H1 (cell line): ENCODE measurements at regions not wholly inside any gene's neighbourhood (a gene's known extent, or its start where the extent isn't known, plus 50 kb on each side); places are given as distances from the start of the nearest gene placed in this dataset.

Experiments used
- CTCF ChIA-PET: fragments of 300-600 bp; sonication (Branson Sonifier 250); formaldehyde crosslinking; loops from one replicate; lab custom pipeline; 2021; ENCODE audit not compliant: partially characterized antibody; lab: Charles Lee
- POLR2A ChIA-PET: fragments of 300-600 bp; sonication (Branson Sonifier 250); formaldehyde crosslinking; loops from one replicate; lab custom pipeline; 2021; ENCODE audit warnings: inconsistent platforms; ENCODE audit not compliant: partially characterized antibody; lab: Charles Lee
- DNase-seq, 2 experiments: peaks; one replicate each; pipeline versions ENCODE4 v3.0.0 to v3.0.0-alpha.2; 2010 to 2022; ENCODE audit warnings: low spot score in 2 of 2, low read depth in 1 of 2, mixed read lengths in 1 of 2
- FAIRE-seq: peaks from 2 replicates; lab custom pipeline; 2011; peaks lifted over from hg19 to GRCh38; lab: Jason Lieb, UNC
- H2AFZ ChIP-seq: 2 replicates; pipeline ENCODE4 v1.8.1; 2012; ENCODE audit warnings: low read length, inconsistent platforms
- H2AK5ac ChIP-seq: 2 replicates; pipeline ENCODE4 v1.6.1; 2013; ENCODE audit warnings: low read depth, low read length
- H2BK120ac ChIP-seq: replicated peaks from 2 replicates; pipeline ENCODE3; 2013; ENCODE audit warnings: low read depth, low read length, inconsistent platforms
- H2BK12ac ChIP-seq: 2 replicates; pipeline ENCODE4 v1.6.1; 2013; ENCODE audit warnings: low read depth, low read length
- H2BK15ac ChIP-seq: 2 replicates; pipeline ENCODE4 v1.6.1; 2013; ENCODE audit warnings: low read length
- H2BK20ac ChIP-seq: 2 replicates; pipeline ENCODE4 v1.6.1; 2013; ENCODE audit warnings: low read length
- H2BK5ac ChIP-seq: 2 replicates; pipeline ENCODE4 v1.6.1; 2013; ENCODE audit warnings: low read depth, low read length
- H3K14ac ChIP-seq: 2 replicates; pipeline ENCODE4 v1.6.1; 2013; ENCODE audit warnings: inconsistent platforms; ENCODE audit not compliant: insufficient read length
- H3K18ac ChIP-seq: 2 replicates; pipeline ENCODE4 v1.6.1; 2013; ENCODE audit warnings: low read length; ENCODE audit errors: extremely low read depth
- H3K23ac ChIP-seq: 2 replicates; pipeline ENCODE4 v1.6.1; 2013; ENCODE audit warnings: inconsistent platforms; ENCODE audit not compliant: insufficient read length
- H3K23me2 ChIP-seq: 2 replicates; pipeline ENCODE4 v1.6.1; 2013; ENCODE audit warnings: low read depth, low read length
- H3K27ac ChIP-seq: 2 replicates; pipeline ENCODE4 v1.6.1; 2011; ENCODE audit warnings: low read depth, low read length, inconsistent platforms
- H3K27me3 ChIP-seq, 4 experiments: replicated peaks in 1 of 4; 1 replicate in 1 of 4; 2 replicates in 3 of 4; pipeline versions ENCODE4 v1.6.1 to v1.8.1; 2011 to 2013; ENCODE audit warnings: low read length in 3 of 4, mild to moderate bottlenecking in 3 of 4, inconsistent platforms in 2 of 4, mixed read lengths in 2 of 4, moderate library complexity in 1 of 4; ENCODE audit not compliant: control insufficient read depth in 3 of 4, insufficient read depth in 3 of 4; ENCODE audit errors: extremely low read depth in 1 of 4
- H3K36me3 ChIP-seq, 4 experiments: 2 replicates each; pipeline versions ENCODE4 v1.6.1 to v1.8.1; 2011 to 2013; ENCODE audit warnings: mild to moderate bottlenecking in 4 of 4, low read length in 3 of 4, moderate library complexity in 2 of 4, control low read depth in 1 of 4, inconsistent platforms in 1 of 4; ENCODE audit not compliant: insufficient read depth in 4 of 4, control insufficient read depth in 2 of 4
- H3K4ac ChIP-seq: replicated peaks from 2 replicates; pipeline ENCODE3; 2013; ENCODE audit warnings: low read length, low read depth, mixed read lengths, inconsistent platforms; ENCODE audit not compliant: insufficient read length
- H3K4me1 ChIP-seq, 4 experiments: replicated peaks in 1 of 4; 1 replicate in 1 of 4; 2 replicates in 3 of 4; pipeline versions ENCODE4 v1.6.1 to v1.8.1; 2011 to 2013; ENCODE audit warnings: low read length in 3 of 4, inconsistent platforms in 2 of 4, mixed read lengths in 1 of 4; ENCODE audit not compliant: insufficient read depth in 4 of 4, control insufficient read depth in 3 of 4
- H3K4me2 ChIP-seq, 2 experiments: 2 replicates each; pipeline versions ENCODE4 v1.6.1 to v1.8.1; 2011 to 2013; ENCODE audit warnings: low read depth in 2 of 2, low read length in 2 of 2, control low read depth in 1 of 2, inconsistent platforms in 1 of 2, mild to moderate bottlenecking in 1 of 2; ENCODE audit not compliant: insufficient read depth in 1 of 2
- H3K4me3 ChIP-seq, 4 experiments: fragments of 200-600, 300-600 bp in 1 of 4; sonication (generic), shearing (Covaris generic), sonication (Bioruptor Twin) in 1 of 4; 2 replicates each; pipeline versions ENCODE4 v1.5.1 to v1.8.1; 2011 to 2016; ENCODE audit warnings: low read length in 4 of 4, low read depth in 3 of 4, control low read depth in 2 of 4, inconsistent platforms in 2 of 4, mild to moderate bottlenecking in 2 of 4, mixed read lengths in 1 of 4, moderate library complexity in 1 of 4; ENCODE audit not compliant: insufficient read depth in 2 of 4; ENCODE audit errors: extremely low read depth in 1 of 4
- H3K56ac ChIP-seq: replicated peaks from 2 replicates; pipeline ENCODE3; 2013; ENCODE audit warnings: low read depth, mild to moderate bottlenecking, mixed read lengths, low read length, inconsistent platforms; ENCODE audit not compliant: insufficient read length
- H3K79me1 ChIP-seq: 2 replicates; pipeline ENCODE4 v1.6.1; 2013; ENCODE audit warnings: low read depth, low read length, control low read depth
- H3K79me2 ChIP-seq, 2 experiments: 2 replicates each; pipeline versions ENCODE4 v1.6.1 to v1.8.1; 2012 to 2013; ENCODE audit warnings: low read length in 2 of 2, mild to moderate bottlenecking in 2 of 2, inconsistent platforms in 1 of 2; ENCODE audit not compliant: insufficient read depth in 2 of 2, control insufficient read depth in 1 of 2
- H3K9ac ChIP-seq, 4 experiments: replicated peaks in 1 of 4; 1 replicate in 1 of 4; 2 replicates in 3 of 4; pipeline versions ENCODE4 v1.6.1 to v1.8.1; 2011 to 2013; ENCODE audit warnings: low read depth in 3 of 4, low read length in 3 of 4, control low read depth in 2 of 4, mild to moderate bottlenecking in 2 of 4, moderate library complexity in 2 of 4, inconsistent platforms in 1 of 4; ENCODE audit errors: extremely low read depth in 1 of 4
- H3K9me3 ChIP-seq, 2 experiments: 2 replicates each; pipeline versions ENCODE4 v1.6.1 to v1.8.1; 2012 to 2013; ENCODE audit warnings: mild to moderate bottlenecking in 2 of 2, moderate library complexity in 2 of 2, control low read depth in 1 of 2, inconsistent platforms in 1 of 2, low read depth in 1 of 2, low read length in 1 of 2, mixed read lengths in 1 of 2; ENCODE audit not compliant: insufficient read depth in 2 of 2
- H4K20me1 ChIP-seq, 2 experiments: replicated peaks in 1 of 2; 2 replicates each; pipeline versions ENCODE3 to v1.8.1; 2011 to 2013; ENCODE audit warnings: inconsistent platforms in 2 of 2, low read length in 2 of 2, mild to moderate bottlenecking in 1 of 2; ENCODE audit not compliant: insufficient read depth in 2 of 2, control insufficient read depth in 1 of 2
- H4K5ac ChIP-seq: 2 replicates; pipeline ENCODE4 v1.6.1; 2013; ENCODE audit warnings: low read length, low read depth, mixed read lengths, inconsistent platforms; ENCODE audit not compliant: insufficient read length
- H4K8ac ChIP-seq: 2 replicates; pipeline ENCODE4 v1.8.0; 2013; ENCODE audit warnings: mild to moderate bottlenecking, moderate library complexity, low read length, inconsistent platforms; ENCODE audit not compliant: insufficient read depth; ENCODE audit errors: extremely low read depth
- H4K91ac ChIP-seq: replicated peaks from 2 replicates; pipeline ENCODE3; 2013; ENCODE audit warnings: low read length, mixed read lengths, inconsistent platforms; ENCODE audit not compliant: insufficient read length
- WGBS, 2 experiments: shearing (Covaris generic) in 1 of 2; methylation state at CpG; one replicate each; pipeline versions ENCODE4 v1.1.6 to v1.1.7; 2013 to 2015; ENCODE audit warnings: low lambda C conversion rate in 2 of 2, mixed read lengths in 2 of 2, inconsistent platforms in 1 of 2, low coverage in 1 of 2, missing lambda C conversion rate in 1 of 2; ENCODE audit not compliant: insufficient replicate concordance in 2 of 2, insufficient coverage in 1 of 2, insufficient read length in 1 of 2; ENCODE audit errors: extremely low coverage in 1 of 2, missing lambda C conversion rate in 1 of 2; 5-methylcytosine and 5-hydroxymethylcytosine counted together

GRCh38 chr3:132159145-132159544, 124.3 kb upstream of the CPNE4 start:
- no peak overlapping the region for H3K4ac ChIP-seq
- no peak overlapping the region for H3K4me3 ChIP-seq
- H2BK20ac ChIP-seq = no peak overlapping the region
- FAIRE-seq (no peak), DNase-seq (no peak)
- no peak overlapping the region for H2BK15ac ChIP-seq
- no peak overlapping the region for H2BK12ac ChIP-seq
- H2BK5ac ChIP-seq = no peak overlapping the region
- H3K27ac ChIP-seq = no peak overlapping the region
- H3K79me2 ChIP-seq = no peaks in the 10 kb centered on the region
- H3K9ac ChIP-seq = no peak overlapping the region
- no peaks in the 10 kb centered on the region for H3K4me1 ChIP-seq
- no peak overlapping the region for H4K91ac ChIP-seq
- peaks cover 2% of the 10 kb centered on the region; the same call in 1 of the 2 replicates for H3K23me2 ChIP-seq
- H4K20me1 ChIP-seq = peaks cover 0 to 1% of the 10 kb centered on the region in 2 experiments
- no peak overlapping the region for H4K8ac ChIP-seq
- H2BK120ac ChIP-seq = no peak overlapping the region
- no peaks in the 10 kb centered on the region; a peak in 1 of 4 replicates for H3K9me3 ChIP-seq
- H2AK5ac ChIP-seq = no peak overlapping the region
- no peak overlapping the region for H3K56ac ChIP-seq
- H3K27me3 ChIP-seq = no peaks in the 10 kb centered on the region
- H4K5ac ChIP-seq = no peak overlapping the region
- no peak overlapping the region for H3K14ac ChIP-seq
- WGBS, 2 experiments = 84% methylated on average over 2 of the region's 2 CpGs; no CpG with 5 or more reads in 1 of the 2 experiments
- H3K4me2 ChIP-seq = no peak overlapping the region
- no peaks in the 10 kb centered on the region for H3K36me3 ChIP-seq
- CTCF ChIA-PET = interaction anchor here (0.6 to 1.9 kb wide), 7 partner anchors 15 to 480 kb away, joined by 3 to 6 read pairs (median 4); no protein-coding TSS in a partner anchor
- H3K18ac ChIP-seq = no peak overlapping the region
- H2AFZ ChIP-seq = no peak overlapping the region
- H3K23ac ChIP-seq = no peak overlapping the region
- no peaks in the 10 kb centered on the region for H3K79me1 ChIP-seq
- POLR2A ChIA-PET = no interaction called here
